HFF-Myc (cell line): ENCODE measurements at regions not wholly inside any gene's neighbourhood (a gene's known extent, or its start where the extent isn't known, plus 50 kb on each side); places are given as distances from the start of the nearest gene placed in this dataset.
"Not testable (repeated sequence)": the region's sequence is repeated elsewhere in the genome, so short reads cannot be mapped to it uniquely, and the experiment has no call there.

ENCODE experiments used
- DNase-seq: peaks from one replicate; pipeline ENCODE4 v3.0.0-alpha.2; 2011; ENCODE audit warnings: low read depth; ENCODE audit errors: extremely low read depth
- H3K4me3 ChIP-seq: replicated peaks from 2 replicates; pipeline ENCODE4 v1.5.1; 2011; ENCODE audit warnings: low read depth, mild to moderate bottlenecking, control low read depth, low read length
- CTCF ChIP-seq: IDR thresholded peaks from 2 replicates; pipeline ENCODE4 v1.5.1; 2012; ENCODE audit warnings: mild to moderate bottlenecking, low read depth, low read length, control low read depth; ENCODE audit errors: missing control alignments

GRCh38 chr9:71515626-71516025, 252.7 kb downstream of the CEMIP2 start:
- no peak for TF ChIP-seq CTCF
- no peak overlapping the region for H3K4me3 ChIP-seq
- no peak for DNase-seq

- H3K4me3 ChIP-seq = no peak overlapping the region
- TF ChIP-seq CTCF = no peak
- DNase-seq = no peak
Observed at GRCh38 chr9:71515107-71515506, 253.2 kb downstream of the CEMIP2 start.

- no peak overlapping the region for H3K4me3 ChIP-seq
- no peak for DNase-seq
- TF ChIP-seq CTCF = no peak
Observed at GRCh38 chr9:71514344-71514975, 253.9 kb downstream of the CEMIP2 start.

DNA sequence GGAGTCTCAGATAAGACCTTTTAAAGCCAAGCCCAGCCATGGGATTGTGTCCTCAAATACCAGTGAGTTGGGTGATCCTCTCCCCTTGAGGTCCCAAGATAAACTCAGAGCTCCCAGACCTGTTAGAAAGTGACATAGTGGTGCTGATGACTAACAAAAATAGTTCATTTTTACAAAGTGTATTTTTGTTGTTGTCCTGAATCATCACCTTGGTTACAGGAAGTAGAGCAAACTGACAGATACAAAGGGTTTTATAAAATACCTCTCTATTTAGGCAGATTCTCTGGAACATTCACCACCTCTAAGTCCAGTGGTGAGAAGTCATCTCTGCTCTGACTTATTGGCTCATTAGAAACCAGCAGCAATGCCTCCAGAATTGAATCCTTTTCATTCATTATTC, 259.3 kb downstream of the CEMIP2 start:
- DNase-seq = no peak

GRCh38 chr9:71508141-71508540, 260.2 kb downstream of the CEMIP2 start:
- not testable (repeated sequence) for H3K4me3 ChIP-seq, DNase-seq

More for the DNA sequence above, 259.3 kb downstream of the CEMIP2 start:
- TF ChIP-seq CTCF = no peak
- no peak overlapping the region for H3K4me3 ChIP-seq

- no peak for TF ChIP-seq CTCF
- no peak for DNase-seq
Observed at GRCh38 chr9:71506821-71507220, 261.5 kb downstream of the CEMIP2 start.

DNA sequence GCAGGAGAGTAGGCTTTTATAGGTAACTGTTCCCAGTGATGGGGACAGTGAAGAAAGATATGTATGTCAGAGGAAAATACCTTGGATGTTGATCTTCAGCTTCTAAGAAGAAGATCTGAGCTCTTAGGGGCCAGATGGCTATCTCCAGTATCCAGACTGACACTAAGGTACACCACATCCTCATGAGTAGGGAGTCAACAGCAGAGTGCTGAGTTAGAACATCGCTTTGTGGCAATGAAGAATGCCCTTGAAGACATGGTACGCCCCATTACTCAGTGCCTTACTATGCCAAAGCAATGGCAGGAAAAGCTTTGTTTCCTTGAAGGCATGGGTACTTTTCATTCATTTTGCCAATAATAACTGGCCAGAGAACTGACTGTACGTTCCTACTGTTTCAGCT, 263.7 kb downstream of the CEMIP2 start:
- no peak overlapping the region for H3K4me3 ChIP-seq
- DNase-seq = no peak

More at GRCh38 chr9:71506821-71507220, 261.5 kb downstream of the CEMIP2 start:
- no peak overlapping the region for H3K4me3 ChIP-seq

More for the DNA sequence above, 263.7 kb downstream of the CEMIP2 start:
- TF ChIP-seq CTCF = no peak
